Stomach (tissue), 8 donors: ENCODE measurements at regions not wholly inside any gene's neighbourhood (a gene's known extent, or its start where the extent isn't known, plus 50 kb on each side); places are given as distances from the start of the nearest gene placed in this dataset.
A peak's percentile ranks its signal among the peaks of the same experiment; 100 is the strongest.

Experiments
- DNase-seq, 2 donors: peaks; one replicate each; pipeline versions ENCODE4 v3.0.0 to v3.0.0-alpha.2; 2013 to 2019
- H3K27ac ChIP-seq, 5 donors: fragments of 200-600 bp in 4 of 5; sonication (generic) in 4 of 5; one replicate each; pipeline ENCODE4 v1.5.1; 2013 to 2019; ENCODE audit warnings: mild to moderate bottlenecking in 1 of 5, moderate library complexity in 1 of 5
- H3K27me3 ChIP-seq, 3 donors: fragments of 200-600 bp; sonication (generic); one replicate each; pipeline ENCODE4 v1.5.1; 2017 to 2019; ENCODE audit warnings: mixed run types in 1 of 3
- H3K36me3 ChIP-seq, 4 donors: fragments of 200-600 bp; sonication (generic); 1 replicate in 3 of 4; 2 replicates in 1 of 4; pipeline ENCODE4 v1.5.1; 2016 to 2019
- H3K4me1 ChIP-seq, 4 donors: fragments of 200-600 bp; sonication (generic); one replicate each; pipeline ENCODE4 v1.5.1; 2016 to 2019
- H3K4me3 ChIP-seq, 4 donors: fragments of 200-600 bp; sonication (generic) in 3 of 4; one replicate each; pipeline ENCODE4 v1.5.1; 2016 to 2019; ENCODE audit warnings: mild to moderate bottlenecking in 1 of 4
- H3K9me3 ChIP-seq, 4 donors: fragments of 200-600 bp; sonication (generic); one replicate each; pipeline ENCODE4 v1.5.1; 2016 to 2019
- EP300 ChIP-seq: sonication (generic); formaldehyde crosslinking; IDR thresholded peaks from one replicate; pipeline ENCODE4 v1.6.1; 2017; ENCODE audit warnings: antibody characterized with exemption
- POLR2A ChIP-seq, 4 donors: fragments of 450-650 bp; IDR thresholded peaks; one replicate each; pipeline ENCODE4 v1.6.1; 2016; ENCODE audit warnings: antibody characterized with exemption in 4 of 4, control low read depth in 2 of 4, mild to moderate bottlenecking in 1 of 4, moderate library complexity in 1 of 4
- POLR2AphosphoS5 ChIP-seq, 3 donors: sonication (generic); formaldehyde crosslinking; IDR thresholded peaks; one replicate each; pipeline ENCODE4 v1.6.1; 2016; ENCODE audit warnings: antibody characterized with exemption in 3 of 3
- WGBS, 5 donors: extraction: QIAGEN DNeasy Blood & Tissue Kit in 3 of 5; methylation state at CpG; one replicate each; pipeline versions ENCODE4 v1.1.5 to v1.1.7; 2013 to 2018; 5-methylcytosine and 5-hydroxymethylcytosine counted together
- intact Hi-C: fragments of 100-400 bp; cut with DNase I; formaldehyde crosslinking; loops from one replicate; pipeline ENCODE4 v1.15.1; 2023; ENCODE audit warnings: low total_unique reads
- TF ChIP-seq, protein P1 (sequence below), 7 experiments: fragments of 450-650 bp in 4 of 7; fragments of 200-600 bp in 3 of 7; sonication (generic) in 3 of 7; IDR thresholded peaks; one replicate each; pipeline ENCODE4 v1.5.1; 2016 to 2019; ENCODE audit warnings: antibody characterized with exemption in 7 of 7, control low read depth in 2 of 7, mild to moderate bottlenecking in 1 of 7
- donor health status: healthy with polysubstance abuse.
- donor health status: Bipolar disorder and iron deficiency.
- donor health status: healthy.

DNA sequence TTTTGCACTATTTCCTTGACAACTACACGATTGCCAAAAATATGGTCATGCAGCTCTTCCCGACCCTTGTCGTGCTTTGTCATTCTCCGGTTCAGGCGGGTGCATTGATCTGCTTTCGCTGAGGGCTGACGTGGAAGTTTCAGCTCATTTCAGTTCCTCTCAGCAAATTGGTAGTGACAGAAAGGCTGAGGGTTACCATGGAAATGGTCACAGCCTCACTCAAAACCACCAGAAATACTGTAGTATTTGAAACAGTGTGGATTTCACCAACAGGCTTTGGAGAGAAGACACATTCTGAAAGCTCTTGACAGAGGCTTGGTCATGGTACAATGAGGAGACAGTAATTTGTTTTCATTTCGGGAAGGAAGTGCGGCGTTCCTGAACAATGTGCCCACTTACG is 99.7 kb upstream of the EXOC2 start:
- intact Hi-C loops: no loop called here
- 74 to 90% (median 87%) methylated on average over 11 of the region's 11 CpGs for WGBS, 5 donors
- H3K27ac ChIP-seq: no peak overlapping the region
- no peak for DNase-seq
- no peak overlapping the region for H3K4me3 ChIP-seq
- no peaks in the 10 kb centered on the region for H3K9me3 ChIP-seq
- H3K4me1 ChIP-seq: peaks cover 0 to 6% (median 0%) of the 10 kb centered on the region in 4 donors
- TF ChIP-seq POLR2AphosphoS5 (IDR thresholded peaks at IDR 0.05): no peak
- peaks cover 0 to 31% (median 2%) of the 10 kb centered on the region in 3 donors for H3K27me3 ChIP-seq
- H3K36me3 ChIP-seq: no peaks in the 10 kb centered on the region

- no peak for TF ChIP-seq POLR2A (IDR thresholded peaks at IDR 0.05)
- no peak for TF ChIP-seq POLR2AphosphoS5 (IDR thresholded peaks at IDR 0.05)
- TF ChIP-seq, protein P1, sequence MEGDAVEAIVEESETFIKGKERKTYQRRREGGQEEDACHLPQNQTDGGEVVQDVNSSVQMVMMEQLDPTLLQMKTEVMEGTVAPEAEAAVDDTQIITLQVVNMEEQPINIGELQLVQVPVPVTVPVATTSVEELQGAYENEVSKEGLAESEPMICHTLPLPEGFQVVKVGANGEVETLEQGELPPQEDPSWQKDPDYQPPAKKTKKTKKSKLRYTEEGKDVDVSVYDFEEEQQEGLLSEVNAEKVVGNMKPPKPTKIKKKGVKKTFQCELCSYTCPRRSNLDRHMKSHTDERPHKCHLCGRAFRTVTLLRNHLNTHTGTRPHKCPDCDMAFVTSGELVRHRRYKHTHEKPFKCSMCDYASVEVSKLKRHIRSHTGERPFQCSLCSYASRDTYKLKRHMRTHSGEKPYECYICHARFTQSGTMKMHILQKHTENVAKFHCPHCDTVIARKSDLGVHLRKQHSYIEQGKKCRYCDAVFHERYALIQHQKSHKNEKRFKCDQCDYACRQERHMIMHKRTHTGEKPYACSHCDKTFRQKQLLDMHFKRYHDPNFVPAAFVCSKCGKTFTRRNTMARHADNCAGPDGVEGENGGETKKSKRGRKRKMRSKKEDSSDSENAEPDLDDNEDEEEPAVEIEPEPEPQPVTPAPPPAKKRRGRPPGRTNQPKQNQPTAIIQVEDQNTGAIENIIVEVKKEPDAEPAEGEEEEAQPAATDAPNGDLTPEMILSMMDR (IDR thresholded peaks at IDR 0.05): no peak
- TF ChIP-seq EP300: no peak
Observed at GRCh38 chr6:788058-788457, 95.1 kb upstream of the EXOC2 start.

DNA sequence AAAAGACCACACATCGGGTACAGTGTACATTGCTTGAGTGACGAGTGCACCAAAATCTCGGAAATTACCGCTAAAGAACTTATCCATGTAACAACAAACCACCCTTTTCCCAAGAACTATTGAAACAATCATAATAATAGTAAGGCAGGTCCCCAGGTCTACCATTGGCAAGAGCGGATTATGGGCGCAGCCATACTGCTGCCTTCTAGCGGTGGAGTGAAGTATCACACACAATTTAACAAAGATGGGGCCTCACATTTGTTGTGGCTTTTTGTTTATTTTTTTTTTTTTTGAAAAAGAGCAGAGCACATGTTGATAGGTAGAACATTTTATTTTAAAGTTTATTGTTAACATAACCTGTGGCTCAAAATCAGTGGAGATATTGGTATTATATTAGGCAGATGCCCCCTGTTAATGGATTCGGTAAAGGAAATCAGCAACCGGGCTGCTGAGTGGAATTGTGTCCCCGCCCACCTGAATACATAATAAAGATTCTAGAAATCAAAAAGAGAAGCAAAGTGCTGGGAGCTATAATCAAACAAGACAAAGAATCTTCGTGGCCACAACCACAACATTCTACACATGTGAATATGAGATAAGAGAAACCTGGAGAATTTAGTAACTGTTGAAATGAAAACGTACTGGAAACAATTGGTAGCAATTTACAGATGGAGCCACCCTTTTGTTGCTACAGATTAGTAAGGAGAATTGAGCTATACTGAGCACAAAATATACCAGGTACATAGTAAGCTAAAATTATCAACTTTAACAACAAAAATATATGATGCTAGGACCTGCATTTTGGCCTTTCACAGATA is 94.2 kb upstream of the EXOC2 start:
- H3K9me3 ChIP-seq: no peaks in the 10 kb centered on the region
- intact Hi-C loops: loop anchor here (10.0 kb wide), 1 partner anchor 192 kb away; no protein-coding TSS in a partner anchor
- no peaks in the 10 kb centered on the region for H3K36me3 ChIP-seq
- H3K27me3 ChIP-seq: peaks cover 0 to 10% (median 0%) of the 10 kb centered on the region in 3 donors
- no peaks in the 10 kb centered on the region for H3K4me1 ChIP-seq
- no peak for DNase-seq
- TF ChIP-seq POLR2AphosphoS5 (IDR thresholded peaks at IDR 0.05): no peak
- TF ChIP-seq, protein P1 (IDR thresholded peaks at IDR 0.05): peak in 4 of 7 experiments; percentile 11 to 62 (median 47)
- WGBS, 5 donors: 73 to 77% (median 75%) methylated on average over 12 of the region's 12 CpGs
- no peak overlapping the region for H3K4me3 ChIP-seq
- H3K27ac ChIP-seq: no peak overlapping the region

More at GRCh38 chr6:788058-788457, 95.1 kb upstream of the EXOC2 start:
- intact Hi-C loops: loop anchor here (10.0 kb wide), 1 partner anchor 193 kb away; no protein-coding TSS in a partner anchor
- no peaks in the 10 kb centered on the region for H3K4me1 ChIP-seq
- no peaks in the 10 kb centered on the region for H3K36me3 ChIP-seq
- no peak overlapping the region for H3K4me3 ChIP-seq
- DNase-seq: no peak
- H3K9me3 ChIP-seq: no peaks in the 10 kb centered on the region
- H3K27ac ChIP-seq: no peak overlapping the region
- WGBS, 5 donors: 62 to 83% (median 75%) methylated on average over 8 of the region's 8 CpGs
- peaks cover 0 to 14% (median 0%) of the 10 kb centered on the region in 3 donors for H3K27me3 ChIP-seq

DNA sequence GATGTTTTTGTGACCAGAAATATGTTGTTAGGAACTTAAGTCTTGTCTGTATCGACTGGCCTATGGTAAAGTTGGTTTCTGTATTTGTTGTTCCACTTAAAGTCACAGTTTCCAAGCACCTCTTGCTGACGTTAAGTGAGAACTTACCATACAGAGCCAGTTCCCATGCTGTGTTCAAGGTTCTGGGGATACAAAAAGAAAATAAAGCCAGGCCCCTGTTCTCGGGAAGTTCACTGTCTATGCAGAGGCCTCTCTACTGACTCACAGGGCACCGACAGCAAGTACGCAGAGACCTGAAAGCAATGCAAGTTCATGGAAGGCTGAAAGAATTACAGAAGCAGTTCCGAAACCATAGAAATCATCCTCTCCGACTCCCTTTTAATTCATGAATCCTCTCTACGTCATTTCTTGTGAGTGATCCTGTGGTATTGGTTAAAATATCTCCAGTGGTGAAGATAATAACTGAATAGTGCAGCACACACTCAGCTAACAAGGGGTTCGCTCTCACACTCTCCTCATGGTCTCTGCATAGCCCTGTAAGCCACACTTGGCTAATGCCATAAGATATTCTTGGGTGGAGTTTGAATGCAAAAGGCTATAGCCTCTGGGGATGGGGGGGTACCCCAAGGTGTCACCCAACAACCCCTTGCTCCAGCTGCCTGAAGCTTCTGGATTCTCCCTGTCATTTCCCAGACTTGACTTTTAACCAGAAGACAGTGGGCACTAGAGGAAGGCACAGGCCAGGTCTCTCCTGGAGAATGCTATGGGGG is 91.2 kb upstream of the EXOC2 start:
- TF ChIP-seq POLR2AphosphoS5 (IDR thresholded peaks at IDR 0.05) (no peak), POLR2A (IDR thresholded peaks at IDR 0.05) (no peak), EP300 (no peak)
- TF ChIP-seq, protein P1 (IDR thresholded peaks at IDR 0.05): no peak
- Histone ChIP-seq H3K36me3 (no peaks in the 10 kb centered on the region), H3K9me3 (no peaks in the 10 kb centered on the region), H3K4me1 (no peaks in the 10 kb centered on the region), H3K27me3 (no peaks in the 10 kb centered on the region), H3K27ac (no peak overlapping the region), H3K4me3 (no peak overlapping the region)
- 86 to 91% (median 90%) methylated on average over 9 of the region's 9 CpGs for WGBS, 5 donors
- intact Hi-C loops: loop anchor here (10.0 kb wide), 1 partner anchor 189 kb away; no protein-coding TSS in a partner anchor
- DNase-seq: no peak
